C4-2B (cell line): ENCODE measurements at regions not wholly inside any gene's neighbourhood (a gene's known extent, or its start where the extent isn't known, plus 50 kb on each side); places are given as distances from the start of the nearest gene placed in this dataset.

ENCODE experiments used
- ZFX ChIP-seq: fragments of 450-650 bp; IDR thresholded peaks from 2 replicates; pipeline ENCODE4 v1.6.1; 2017
- TF ChIP-seq, protein P1 (sequence below): fragments of 450-650 bp; conservative IDR thresholded peaks from 2 replicates; pipeline ENCODE4 v1.5.1; 2017; ENCODE audit warnings: mild to moderate bottlenecking

DNA sequence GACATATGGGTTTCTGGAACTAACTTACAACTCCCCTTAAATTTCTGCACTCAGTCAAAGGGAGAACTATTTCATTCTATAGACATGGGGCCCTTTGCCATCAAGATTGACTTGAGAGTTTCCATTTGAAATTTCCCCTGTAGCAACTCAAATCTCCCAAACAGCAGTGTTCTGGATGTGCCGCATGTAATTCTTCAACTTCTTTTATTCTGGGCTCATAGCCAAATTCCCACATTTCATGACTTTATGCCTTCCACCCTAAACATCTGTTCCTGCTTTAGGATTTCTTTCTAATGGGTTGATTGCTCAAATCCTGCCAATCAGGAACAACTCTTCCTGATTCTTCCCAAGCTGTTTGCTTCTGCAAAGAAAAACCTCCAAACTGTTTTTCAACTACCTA, 336.0 kb downstream of the TBC1D4 start:
- TF ChIP-seq, protein P1, sequence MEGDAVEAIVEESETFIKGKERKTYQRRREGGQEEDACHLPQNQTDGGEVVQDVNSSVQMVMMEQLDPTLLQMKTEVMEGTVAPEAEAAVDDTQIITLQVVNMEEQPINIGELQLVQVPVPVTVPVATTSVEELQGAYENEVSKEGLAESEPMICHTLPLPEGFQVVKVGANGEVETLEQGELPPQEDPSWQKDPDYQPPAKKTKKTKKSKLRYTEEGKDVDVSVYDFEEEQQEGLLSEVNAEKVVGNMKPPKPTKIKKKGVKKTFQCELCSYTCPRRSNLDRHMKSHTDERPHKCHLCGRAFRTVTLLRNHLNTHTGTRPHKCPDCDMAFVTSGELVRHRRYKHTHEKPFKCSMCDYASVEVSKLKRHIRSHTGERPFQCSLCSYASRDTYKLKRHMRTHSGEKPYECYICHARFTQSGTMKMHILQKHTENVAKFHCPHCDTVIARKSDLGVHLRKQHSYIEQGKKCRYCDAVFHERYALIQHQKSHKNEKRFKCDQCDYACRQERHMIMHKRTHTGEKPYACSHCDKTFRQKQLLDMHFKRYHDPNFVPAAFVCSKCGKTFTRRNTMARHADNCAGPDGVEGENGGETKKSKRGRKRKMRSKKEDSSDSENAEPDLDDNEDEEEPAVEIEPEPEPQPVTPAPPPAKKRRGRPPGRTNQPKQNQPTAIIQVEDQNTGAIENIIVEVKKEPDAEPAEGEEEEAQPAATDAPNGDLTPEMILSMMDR, result no peak
- no peak for TF ChIP-seq ZFX
